GM21825 (cell line): ENCODE measurements at regions not wholly inside any gene's neighbourhood (a gene's known extent, or its start where the extent isn't known, plus 50 kb on each side); places are given as distances from the start of the nearest gene placed in this dataset.

ENCODE experiments used
- ATAC-seq: cut with Tn5 transposase; IDR thresholded peaks from one replicate; pipeline ENCODE4 v1.9.1; 2021; ENCODE audit warnings: mild to moderate bottlenecking, moderate library complexity; ENCODE audit not compliant: unreplicated experiment

DNA sequence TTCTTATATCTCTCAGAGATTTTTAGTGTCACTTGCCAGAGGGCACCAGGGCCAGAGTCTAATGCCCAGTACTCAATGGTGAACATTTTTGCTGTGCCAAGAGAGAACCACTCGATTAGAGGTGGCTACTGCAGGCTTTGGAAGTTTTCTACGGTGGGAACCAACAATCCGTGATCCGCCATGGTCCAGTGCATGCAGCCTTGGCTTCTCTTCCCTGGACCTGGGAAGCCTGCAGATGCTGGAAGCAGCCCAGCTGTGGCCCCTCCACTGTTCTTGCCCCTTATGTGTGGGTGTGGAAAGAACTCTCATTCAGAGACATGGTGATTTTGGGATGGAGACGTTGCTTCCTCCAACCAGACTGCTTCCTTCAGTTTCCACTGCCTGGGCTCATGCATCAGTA is 224.2 kb downstream of the TSHZ3 start:
- no peak for ATAC-seq

DNA sequence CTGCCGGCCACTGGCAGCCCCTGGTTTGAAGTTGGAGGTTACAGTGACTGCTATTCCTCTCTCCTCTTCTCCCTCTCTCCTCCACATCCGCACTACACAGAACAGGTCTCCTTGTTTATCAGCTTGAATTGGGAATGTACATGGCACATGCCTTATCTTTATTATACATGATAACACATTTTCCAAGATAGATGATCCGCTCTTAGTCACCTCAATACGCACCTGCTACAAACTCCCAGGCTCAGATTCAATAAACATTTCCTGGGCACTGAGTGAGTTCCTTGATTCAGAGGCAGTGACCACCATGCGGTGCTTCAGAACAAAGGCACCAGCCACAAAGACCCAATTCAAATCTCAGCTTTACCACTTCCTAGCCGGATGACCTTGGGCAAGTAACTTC is 227.7 kb downstream of the TSHZ3 start:
- no peak for ATAC-seq

DNA sequence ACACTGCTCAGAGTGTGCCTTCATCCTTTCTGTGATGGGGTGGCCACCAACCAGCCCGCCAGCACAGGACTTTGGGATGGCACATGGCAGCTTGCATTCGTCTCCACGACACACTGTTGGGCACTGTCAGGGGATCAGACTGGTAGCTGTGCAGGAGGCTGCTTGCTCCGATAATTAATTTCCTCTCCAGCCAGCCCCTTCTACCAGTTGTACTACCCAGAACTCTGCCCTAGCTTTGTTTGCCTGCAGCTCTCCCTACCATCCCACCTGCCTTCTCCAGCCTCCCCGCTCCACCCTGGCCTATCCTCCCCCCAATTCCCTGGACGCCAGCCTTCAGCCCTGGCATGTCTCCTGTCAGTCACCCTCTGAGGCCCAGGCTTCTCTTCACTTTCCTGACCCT is 228.3 kb downstream of the TSHZ3 start:
- no peak for ATAC-seq

DNA sequence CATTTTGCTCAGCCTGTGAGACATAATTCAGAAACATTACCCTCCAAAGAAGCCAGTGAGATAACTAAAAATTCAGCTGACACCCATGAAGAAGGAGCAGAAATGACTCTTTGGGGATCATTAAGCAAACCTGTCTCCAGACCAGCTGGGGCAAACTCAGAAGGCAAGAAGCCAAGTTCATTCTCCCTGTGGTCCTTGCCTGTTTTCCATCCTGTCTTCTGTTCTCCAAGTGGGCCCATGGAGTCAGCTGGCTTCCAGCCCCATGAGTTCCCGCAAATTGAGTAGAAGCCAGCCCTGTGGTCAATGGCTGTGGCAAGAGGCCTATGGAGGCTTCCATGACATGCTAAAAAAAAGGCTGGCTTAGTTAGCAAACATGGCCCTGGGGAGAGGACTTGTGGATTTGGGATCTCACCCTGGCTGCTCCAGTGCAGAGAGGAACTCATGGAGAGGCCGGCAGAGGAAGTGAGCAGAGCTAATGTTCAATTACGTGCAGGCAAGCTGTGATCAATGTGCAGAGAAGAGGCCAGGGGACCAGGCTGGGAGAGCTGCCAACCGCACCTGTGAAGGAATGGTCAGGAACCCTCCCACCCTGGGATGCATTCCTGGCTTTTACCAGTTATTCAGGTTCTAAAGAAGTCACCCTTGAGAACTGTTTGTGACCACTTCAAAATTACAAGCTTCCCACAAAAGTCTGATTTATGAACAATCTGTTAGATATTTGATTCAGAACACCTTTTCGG is 229.1 kb downstream of the TSHZ3 start:
- ATAC-seq = no peak

DNA sequence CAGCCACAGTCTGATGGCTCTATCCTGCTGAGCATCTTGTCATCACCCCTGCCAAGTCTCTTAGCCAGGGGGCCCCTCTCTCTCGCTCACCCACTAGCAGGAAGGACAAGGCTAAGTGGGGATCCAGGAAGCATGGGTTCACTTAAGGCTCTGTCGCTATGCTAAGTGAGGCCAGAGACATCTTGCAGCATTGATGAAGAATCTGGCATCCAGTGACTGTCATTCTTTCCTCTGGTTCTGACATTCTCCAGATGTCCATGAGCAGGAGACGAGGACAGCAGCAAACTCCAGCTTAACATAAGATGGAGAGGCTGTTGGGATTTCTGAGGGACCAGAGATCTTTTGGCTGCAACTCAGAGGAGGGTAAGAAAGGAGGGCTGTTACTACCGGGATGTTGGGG is 230.2 kb downstream of the TSHZ3 start:
- no peak for ATAC-seq

DNA sequence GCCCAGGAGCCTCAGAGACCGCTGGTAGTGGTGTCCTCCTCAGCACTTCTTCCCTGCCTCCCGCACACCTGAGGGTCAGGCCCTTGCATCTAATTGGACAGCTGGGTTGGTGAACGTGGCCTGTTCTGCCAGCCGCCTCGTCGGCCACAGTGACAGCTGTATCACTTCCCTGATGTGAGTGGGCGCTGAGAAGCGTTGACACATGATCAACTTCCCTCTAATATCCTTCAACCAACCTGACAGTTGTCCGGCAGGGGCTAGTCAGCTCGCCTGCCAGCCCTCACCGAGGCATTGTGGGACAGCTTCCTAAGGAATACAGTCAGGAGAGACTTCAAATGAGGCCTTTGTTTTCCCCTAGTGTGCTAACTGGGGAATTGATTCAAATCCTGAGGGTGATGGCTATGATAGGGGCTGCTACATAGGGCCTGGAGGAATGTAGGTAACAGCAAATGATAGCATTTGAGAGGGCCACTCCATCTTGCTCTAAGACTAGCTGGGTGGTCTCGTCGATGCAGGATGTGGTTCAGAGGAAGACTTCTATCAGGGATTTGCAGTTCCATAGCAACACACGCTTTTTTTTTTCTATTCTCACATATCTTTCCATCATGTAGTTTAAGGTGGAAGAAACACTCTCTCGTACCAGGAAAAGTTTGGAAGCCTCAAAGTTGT is 230.8 kb downstream of the TSHZ3 start:
- ATAC-seq = no peak

DNA sequence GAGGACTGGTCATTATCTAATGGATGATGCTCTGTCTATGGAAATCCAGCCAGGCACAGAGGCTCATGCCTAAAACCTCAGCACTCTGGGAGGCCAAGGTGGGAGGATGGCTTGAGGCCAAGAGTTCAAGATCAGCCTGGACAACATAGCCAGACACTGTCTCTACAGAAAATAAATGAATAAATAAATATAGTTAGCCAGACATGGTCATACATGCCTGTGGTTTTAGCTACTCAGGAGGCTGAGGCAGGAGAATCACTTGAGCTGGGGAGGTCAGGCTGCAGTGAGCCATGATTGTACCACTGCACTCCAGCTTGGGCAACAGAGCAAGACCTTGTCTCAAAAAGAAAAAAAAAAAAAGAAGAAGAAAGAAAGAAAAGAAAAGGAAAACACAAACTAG is 234.7 kb downstream of the TSHZ3 start:
- no peak for ATAC-seq

DNA sequence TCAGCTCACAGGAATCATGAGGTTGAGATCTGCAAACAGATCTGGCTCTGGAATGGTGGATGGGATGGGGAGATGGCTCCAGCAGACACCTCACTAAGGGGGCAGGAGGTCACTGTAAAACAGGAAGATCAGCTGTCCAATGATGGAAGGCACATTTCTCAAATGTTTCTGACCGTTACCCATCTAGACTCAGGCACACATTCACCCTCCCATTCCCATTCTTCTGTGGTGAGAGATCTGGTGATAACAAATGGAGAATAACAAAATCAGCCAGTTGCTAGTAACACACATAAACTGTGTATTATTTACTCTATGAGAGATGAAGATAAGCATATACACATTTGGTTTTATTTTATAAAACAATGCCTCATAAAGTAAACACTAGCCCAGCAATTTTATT is 235.9 kb downstream of the TSHZ3 start:
- ATAC-seq = no peak

DNA sequence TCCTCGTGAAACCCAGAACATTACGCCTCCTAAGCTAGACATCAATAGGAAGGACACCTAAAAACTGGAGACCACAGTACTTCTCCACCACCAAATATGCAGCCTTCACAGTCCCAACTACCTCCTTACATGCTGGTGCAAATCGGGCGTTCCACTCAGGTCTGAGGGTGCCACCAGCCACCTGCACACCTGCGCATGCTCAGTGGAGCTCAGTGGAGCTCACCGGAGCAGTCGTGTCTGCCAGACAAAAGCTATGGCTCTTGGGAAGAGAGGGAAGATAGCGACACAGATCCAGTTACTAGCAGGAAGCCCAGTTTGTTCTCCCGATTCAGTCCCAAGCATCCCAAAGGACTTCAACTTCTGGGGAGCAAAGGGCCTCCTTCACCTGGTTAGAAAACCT is 237.1 kb downstream of the TSHZ3 start:
- ATAC-seq = no peak

DNA sequence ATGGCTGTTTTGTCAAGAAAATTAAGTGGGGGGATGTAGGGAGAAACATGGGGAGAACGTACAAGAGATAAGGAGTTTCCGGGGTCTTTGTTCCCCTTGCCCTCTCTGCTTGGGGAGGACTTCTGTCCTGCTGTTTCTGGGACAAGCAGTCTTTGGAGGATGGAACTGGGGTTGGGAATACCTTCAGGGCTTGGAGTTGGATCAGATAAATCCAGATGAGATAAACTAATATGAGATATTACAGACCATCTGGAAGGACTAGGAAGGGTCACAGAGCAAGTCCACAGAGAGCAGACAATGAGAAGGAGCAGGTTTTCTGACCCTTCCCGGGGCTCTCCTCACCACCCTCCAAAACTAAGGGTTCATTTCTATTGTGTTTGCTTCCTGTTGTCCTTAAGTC is 237.5 kb downstream of the TSHZ3 start:
- no peak for ATAC-seq

DNA sequence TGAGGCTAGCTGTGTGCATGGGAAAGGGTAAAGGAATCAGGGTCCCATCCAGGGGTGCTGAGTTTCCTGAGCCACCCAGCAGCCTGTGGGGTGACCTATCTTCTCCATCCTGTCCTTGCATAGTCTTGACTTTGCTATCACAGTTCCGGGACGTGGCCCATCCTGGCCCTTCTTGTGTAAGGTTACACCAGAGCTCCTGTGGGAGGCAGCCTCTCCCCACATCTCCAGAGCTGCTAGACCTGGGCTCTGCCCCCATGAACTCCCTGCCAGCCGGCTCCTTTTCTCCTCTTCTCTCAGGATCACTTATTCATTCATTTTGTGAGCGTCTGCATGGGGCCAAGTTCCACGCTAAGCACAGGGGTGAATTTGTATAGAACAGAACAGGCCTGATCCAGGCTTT is 238.9 kb downstream of the TSHZ3 start:
- ATAC-seq = no peak

DNA sequence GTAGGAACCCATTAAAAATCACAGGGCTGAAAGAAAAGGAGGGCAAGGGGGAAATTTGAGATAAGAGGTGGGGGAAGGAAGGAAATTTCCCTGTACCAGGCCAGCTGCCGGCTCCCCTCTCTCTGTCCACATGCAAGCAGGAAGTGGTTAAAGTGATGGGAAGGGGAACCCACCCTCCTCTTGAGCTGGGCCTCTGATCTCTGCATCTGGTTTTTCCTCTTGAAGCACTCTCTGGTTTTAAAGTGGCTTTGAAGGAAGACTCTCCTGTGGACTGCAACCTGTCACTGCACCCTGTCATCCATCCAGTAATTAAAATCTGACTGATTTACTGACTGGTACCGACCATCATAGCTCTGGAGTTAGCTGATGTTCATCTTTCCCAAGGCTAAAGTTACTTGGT is 239.6 kb downstream of the TSHZ3 start:
- ATAC-seq = no peak

DNA sequence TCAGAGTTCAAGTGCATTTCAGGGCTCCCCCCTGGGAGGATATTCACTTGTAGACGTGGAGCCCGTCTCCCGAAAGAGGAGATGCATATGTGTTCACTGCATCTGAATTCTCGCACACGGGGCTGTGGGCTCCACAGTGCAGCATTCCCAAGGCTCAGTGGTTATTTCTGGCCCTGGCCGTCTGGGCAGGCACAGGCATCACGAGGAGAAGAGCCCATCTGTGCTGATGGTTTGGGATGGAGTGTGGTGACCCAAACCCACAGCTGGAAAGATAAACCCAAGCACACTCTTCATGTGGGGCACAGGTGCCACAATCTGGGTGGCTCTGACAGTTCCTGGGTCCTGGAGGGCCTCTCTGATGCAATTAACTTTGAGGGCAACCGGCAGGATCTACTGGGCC is 242.1 kb downstream of the TSHZ3 start:
- no peak for ATAC-seq

DNA sequence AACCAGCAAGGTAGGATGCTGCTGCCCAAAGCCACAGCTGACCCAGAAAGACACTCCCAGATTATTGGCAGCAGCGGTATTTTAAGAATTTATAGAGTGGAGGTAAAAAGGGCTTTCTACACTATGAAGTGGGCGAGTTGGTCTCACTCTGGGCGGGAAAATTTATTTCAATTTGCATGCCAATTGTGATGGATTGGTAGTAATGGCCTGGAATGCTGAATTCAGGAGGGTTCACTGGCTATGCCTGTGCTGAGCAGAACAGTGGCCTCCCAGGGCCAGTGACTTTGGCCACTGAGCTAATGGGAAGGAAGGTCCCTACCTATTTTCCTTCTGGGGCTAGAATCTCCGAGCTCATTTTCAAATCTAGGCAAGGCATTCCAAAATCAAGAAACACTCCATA is 243.5 kb downstream of the TSHZ3 start:
- ATAC-seq = no peak

DNA sequence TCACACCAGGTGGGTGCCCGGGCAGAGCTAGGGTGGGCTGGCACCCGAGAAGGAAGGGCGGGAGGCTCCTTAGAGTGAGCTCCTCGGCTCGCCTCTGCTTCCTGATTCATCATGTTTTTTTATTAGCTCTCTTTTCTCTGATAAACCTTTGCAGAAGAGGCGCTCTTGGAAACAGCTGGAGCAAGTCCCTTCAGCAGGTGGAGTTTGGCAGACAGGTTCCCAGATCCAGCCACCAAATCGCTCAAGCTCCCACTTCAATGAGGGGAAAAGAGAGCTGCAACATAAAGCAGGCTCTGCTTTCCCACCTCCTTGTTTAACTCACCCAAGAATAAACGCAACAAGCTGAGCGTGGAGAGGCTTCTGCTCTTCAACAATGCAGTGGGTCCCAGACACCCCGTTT is 244.8 kb downstream of the TSHZ3 start:
- no peak for ATAC-seq

DNA sequence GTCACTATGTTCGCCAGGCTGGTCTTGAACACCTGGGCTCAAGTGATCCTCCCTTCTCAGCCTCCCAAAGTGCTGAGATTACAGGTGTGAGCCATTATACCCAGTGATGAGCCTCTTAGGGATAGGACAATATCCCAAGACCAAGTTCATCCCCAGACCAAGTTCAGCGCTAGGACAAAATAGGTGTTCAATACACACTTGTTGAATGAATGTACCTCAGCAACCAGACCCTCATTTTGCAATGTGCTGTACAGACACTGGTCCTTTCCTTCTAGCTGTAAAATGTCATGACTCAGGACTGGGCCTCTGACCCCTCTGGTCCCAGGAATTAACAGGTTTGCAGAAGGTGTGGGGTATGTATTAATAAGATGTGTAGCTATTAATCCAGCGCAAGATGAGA is 246.0 kb downstream of the TSHZ3 start:
- ATAC-seq = no peak

DNA sequence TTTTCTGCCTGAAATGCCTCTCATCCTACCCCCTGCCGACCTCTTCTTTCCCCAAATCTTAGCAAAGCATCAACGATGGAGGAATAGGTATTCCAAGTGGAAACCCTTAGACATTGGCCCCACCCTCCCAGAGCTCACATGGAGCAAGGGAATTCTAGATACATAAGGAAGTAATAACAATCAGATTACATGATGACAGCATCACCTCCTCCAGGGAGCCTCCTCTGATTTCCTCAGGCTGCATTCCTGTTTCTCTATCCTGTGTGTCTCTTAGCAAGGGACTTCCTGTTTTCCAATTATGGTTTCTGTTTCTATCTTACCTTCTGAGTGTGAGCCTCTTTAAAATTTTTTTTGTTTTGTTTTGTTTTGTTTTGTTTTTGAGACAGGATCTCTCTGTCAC is 246.6 kb downstream of the TSHZ3 start:
- ATAC-seq = no peak

DNA sequence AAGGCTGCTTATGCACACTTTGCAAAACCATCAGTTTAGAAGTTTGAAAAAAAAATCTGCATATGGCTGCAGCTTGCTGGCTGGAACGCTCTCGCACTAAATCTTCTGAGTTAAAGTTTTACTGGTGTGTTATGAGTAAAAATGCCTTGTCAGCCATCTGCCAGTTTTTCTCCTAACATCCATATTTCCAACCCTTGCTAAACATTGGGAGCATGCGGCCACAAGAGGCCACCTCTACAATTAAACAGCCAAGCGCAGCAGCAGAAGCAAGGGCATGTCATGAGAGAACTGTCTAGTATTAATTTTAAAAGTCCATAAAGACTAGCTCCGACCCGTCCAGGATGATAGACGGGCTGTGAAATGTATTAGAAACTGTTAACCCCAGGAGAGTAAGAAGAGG is 248.3 kb downstream of the TSHZ3 start:
- no peak for ATAC-seq

DNA sequence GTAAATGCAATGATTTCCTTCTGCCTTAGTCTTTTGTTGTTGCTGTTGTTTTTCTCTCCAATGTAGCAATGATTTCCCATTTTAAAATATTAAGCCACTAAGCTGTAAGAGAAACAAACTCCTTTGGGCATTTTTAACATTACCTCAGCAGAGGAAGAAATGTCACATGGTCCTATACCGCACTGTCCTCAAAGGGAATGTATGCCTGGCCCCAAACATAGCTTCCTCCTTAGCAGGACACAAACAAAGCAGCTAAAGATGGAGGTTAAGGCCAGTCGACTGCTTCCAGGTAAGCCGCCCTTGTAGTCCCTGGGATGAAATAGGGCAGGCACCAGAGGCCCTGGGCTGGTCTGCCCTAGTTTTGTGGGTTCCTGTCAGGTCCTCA is 249.0 kb downstream of the TSHZ3 start:
- ATAC-seq = no peak

DNA sequence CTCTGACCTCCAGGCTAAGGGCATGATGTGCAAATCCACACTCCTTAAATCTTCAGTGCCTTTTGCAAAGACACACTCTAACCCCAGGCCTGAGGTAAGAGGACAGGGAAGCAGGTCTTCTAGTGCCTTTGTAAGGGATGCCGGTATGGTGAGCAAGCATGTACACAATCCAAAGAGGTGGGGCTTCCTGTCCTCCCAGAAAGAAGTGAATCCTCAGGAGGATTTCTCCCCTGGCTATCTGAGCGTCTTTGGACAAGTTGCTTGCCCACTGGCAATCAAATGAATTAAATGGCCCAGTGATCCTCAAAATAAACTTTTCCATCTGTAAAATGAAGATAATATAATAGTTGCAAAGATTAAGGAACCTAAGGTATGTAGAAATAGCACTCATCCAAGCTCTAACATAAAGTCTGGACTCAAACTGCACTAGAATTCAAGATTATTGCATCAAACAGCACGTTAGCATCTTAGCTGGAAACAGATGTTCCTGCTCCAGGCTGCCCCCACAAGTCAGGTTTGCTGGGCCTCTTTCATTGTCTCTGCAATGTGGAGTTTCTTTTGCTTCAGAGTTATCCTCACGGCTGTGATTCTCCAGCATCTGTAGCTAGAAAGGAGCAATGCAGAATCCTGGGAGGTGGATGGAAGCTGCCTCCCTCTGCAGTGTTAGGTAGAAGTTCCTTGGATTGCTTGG is 249.6 kb downstream of the TSHZ3 start:
- ATAC-seq = no peak

DNA sequence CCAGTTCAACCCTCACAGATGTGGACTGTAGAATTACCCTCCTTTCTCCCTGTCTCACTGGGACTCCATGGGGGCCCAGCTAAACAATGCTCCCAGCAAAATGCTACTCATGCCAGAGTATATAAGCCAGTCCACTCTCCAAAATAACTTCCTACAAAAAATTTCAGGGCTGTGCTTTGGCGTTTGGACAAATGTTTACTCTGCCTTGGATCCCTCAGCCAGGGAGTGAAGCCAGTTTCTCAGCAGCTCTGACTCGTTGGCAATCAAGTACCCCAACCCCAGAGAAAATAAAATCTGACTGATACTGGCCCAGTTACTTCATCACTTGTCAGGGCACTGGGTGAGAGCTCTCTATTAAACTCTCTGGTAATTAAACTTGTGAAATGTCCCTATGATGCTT is 250.4 kb downstream of the TSHZ3 start:
- ATAC-seq = no peak

DNA sequence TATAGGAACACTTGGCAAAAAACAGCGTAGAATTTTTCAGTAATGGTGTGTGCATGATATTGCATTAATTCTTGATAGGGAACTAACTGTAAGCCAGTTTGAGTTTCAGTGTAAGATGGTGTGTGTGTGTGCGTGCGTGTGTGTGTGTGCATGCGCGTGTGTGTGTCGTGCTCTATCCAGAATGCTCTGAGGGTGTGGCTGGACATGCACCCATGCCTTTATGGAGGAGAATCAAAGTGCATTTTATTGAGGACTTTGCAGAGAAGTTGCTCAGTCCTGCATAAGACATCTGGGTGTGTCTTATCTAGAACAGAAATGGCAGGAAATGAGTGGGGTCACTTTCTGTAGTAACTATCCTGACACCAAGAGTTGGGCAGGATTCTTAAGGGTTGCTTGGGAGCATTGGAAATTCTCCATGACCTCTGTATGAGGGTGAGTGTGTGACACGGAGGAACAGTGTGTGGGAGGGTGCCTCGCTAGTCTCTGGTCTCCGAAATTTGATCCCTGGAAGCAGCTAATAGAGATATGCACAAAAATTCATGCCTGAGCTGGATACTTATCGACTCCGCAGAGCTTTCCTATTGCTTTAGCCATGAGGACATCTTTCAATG is 252.2 kb downstream of the TSHZ3 start:
- no peak for ATAC-seq
